GM15510 (cell line): ENCODE measurements at regions not wholly inside any gene's neighbourhood (a gene's known extent, or its start where the extent isn't known, plus 50 kb on each side); places are given as distances from the start of the nearest gene placed in this dataset.

Source experiments
- POLR2A ChIP-seq: IDR thresholded peaks from 3 replicates; pipeline ENCODE4 v1.6.1; 2011; ENCODE audit warnings: borderline replicate concordance; ENCODE audit not compliant: insufficient read length; ENCODE audit errors: extremely low read depth

DNA sequence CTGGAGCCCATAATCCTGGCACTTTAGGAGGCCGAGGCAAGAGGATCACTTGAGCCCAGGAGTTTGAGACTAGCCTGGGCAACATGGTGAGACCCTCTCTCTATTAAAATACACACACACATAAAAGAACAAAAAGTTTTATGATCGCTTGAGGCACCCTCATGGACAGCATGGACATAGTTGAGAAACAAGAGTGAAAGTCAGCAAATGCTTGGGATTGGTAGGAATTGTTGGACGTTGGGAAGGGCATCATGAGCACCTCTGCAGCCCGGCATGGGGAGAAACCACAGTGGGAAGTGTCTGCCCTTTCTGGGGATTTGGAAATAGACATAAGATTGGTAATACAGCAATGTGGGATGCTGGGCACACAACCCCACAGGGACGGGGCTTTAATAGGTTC lies 231.9 kb upstream of the FOXN3 start:
- TF ChIP-seq POLR2A: no peak

DNA sequence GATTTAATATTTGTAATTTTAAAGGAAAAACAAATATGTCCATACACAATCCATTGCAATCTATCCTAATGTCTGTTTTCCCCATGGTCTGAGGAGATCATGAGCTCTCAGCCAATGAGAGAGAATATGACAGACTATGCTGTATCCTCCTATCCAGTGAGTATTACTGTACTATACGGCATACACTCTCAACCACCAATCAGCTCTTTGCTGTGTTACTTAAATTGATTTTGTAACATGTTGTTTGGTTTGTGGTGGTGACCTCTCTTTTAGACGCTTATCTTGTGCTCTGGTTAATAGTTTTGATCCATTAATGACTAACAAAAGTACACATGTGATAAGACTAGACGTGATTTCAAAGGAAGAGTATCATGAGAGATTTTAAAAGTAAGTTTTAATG lies 231.5 kb upstream of the FOXN3 start:
- no peak for TF ChIP-seq POLR2A

DNA sequence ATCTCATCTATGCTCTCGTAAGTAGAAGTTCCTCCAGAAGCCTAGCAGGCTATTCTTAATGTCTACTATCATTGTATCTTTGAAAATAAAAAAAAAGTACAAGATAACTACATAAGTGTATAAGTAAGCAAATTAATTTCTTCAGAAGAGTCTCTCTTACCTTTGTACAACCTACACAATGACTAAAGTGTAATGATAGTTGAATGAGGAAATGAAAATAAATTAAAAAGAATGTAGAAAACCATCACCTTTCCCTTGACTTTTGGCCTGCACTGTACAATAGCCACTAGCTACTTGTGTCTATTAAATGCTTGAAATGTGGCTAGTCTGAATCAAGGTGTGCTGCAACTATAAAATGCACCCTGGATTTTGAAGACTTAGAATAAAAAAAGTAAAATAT lies 229.9 kb upstream of the FOXN3 start:
- no peak for TF ChIP-seq POLR2A

DNA sequence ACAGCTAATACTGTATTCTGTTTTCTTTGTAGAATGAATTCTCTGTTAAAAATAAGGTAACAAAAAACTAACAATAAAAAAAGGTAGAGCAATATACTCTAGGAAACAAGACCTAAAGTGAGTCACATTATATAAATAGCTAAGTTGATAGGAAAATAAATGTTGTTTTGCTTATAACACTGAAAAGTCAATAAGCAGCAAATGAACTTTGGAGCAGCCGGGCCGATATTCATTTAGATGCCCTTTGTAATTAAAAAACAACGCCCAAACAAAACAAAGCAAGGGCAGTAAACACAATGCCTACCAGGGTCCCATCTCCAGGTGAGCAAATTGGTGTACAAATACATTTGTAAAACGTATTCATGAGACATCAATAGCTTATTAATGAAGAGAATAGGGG lies 227.6 kb upstream of the FOXN3 start:
- TF ChIP-seq POLR2A: no peak

DNA sequence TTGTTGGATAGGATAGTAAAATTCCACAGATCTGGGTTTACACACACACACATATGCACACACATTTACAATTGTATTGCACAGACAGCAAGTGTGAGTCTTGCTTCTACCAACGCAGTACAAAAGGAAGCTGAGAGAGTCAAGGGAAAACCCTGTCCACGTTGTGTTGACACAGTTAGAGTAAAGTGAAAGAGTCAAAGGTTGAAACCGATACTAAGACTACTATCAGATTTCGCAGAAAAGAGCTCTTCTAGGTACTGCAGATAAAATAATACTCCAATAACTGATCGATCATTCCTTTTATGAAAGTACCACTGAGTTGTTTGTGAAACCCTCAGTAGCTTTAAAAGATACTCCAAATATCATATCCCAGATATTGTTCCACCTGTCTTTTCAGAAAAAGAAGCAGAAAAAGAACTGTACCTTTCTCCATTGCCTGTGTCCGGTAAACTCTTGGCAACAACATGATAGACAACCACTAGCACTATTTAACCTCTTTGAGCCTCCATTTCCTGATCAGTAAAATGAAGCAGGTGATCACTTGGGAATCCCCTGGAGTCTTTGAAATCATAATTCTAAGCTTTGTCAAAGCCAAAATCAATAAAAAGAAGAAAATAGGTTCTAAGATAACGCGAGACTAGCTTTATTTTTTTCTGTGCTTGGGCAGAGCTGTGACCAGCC lies 224.6 kb upstream of the FOXN3 start:
- no peak for TF ChIP-seq POLR2A

DNA sequence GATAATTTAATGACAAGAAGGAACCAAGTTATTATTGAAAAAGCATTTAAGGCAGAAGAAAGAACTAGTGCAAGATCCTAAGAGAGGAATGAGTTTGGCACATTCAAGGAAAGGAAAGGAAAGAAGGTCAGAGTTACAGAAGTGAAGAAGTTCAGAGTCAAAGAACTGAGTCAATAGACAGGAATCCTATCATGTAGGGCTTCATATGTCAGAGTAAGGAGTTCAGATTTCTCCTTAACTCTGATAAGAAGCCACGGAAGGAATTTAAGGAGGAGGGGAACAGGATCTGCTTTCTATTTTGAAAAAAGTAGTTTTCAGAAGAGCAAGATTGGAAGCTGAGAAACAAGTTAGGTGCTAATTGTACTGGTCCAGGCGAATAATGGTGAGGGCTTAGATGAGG lies 223.1 kb upstream of the FOXN3 start:
- TF ChIP-seq POLR2A: no peak

DNA sequence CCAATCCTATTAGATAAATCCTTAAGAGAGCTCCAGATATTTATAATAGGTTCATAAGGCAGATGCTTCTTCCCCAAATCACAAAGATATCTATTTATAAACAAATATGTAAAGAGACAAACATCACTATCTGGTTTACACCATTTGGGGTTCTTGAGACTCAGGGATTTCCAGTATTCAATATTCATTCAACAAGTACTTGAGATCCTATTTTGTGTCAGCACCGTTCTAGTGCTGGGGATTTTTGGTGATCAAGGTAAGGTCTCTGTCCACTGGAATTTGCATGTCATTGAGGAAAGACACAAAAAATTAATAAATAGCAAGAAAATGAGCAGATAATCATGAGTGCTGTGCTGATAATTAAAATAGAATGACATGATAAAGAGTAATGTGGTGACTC lies 222.7 kb upstream of the FOXN3 start:
- TF ChIP-seq POLR2A: no peak

DNA sequence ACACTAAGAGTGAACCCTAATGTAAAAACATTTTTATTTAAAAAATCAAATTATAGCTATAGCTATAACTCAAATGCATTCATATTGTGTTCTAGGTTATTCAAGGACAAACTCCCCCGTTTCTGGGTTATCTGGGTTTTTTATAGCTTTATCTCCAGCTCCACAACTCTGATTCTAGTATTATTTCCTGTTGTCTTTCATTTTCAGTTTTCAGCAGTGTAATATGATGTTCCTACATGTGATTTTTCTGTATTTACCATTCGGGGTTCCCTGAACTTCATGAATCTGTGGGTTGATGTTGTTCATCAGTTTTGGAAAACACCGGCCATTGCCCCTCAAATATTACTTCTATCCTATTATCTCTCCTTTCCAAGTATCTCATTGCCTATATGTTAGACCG lies 221.9 kb upstream of the FOXN3 start:
- no peak for TF ChIP-seq POLR2A

DNA sequence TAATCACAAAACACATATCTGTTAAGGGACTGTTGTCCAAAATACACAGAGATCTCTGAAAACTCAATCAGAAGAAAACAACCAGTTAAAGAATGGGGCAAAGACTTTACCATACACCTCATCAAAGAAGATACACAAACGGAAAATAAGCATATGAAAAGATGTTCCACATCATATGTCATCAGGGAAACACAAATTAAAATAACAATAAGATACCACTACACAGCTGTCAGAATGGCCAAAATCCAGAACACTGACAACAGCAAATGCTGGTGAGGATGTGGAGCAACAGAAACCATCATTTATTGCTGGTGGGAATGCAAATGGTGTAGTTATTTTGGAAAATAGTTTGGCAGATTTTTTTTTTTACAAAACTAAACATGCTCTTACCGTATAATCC lies 220.5 kb upstream of the FOXN3 start:
- no peak for TF ChIP-seq POLR2A

DNA sequence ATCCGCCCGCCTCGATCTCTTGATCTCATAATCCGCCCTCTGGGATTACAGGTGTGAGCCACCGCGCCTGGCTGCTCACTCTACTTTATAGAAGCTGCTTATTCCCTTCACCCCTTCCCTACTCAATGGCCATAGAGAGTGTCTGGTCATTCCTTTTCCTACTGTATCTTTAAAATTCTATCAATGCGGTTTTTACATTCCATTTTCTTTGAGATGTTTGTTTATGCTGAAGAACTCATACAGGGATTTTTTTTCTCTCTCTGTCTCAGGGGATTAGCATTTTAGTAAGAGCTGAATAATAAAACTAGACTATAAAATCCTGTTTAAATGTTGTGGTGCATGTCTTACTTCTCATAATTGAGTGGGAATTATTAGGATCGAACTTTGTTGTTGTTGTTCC lies 218.6 kb upstream of the FOXN3 start:
- no peak for TF ChIP-seq POLR2A

DNA sequence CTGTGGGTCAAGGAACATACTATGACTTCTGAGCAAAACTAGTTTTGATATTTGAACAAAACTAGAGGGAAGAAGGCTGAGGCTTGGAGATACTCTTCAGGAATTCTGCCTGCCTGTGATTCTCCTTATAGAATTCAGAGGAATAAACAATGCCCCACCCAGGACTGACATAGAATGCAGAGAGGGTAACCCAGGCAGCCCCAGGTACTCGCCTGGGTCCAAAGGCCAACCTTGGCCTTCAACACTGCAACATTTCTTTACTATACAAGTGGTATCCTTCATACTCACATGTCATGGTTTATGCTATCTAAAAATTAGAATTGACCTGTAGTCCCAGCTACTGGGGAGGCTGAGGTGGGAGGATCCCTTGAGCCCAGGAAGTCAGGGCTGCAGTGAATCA lies 217.0 kb upstream of the FOXN3 start:
- no peak for TF ChIP-seq POLR2A

DNA sequence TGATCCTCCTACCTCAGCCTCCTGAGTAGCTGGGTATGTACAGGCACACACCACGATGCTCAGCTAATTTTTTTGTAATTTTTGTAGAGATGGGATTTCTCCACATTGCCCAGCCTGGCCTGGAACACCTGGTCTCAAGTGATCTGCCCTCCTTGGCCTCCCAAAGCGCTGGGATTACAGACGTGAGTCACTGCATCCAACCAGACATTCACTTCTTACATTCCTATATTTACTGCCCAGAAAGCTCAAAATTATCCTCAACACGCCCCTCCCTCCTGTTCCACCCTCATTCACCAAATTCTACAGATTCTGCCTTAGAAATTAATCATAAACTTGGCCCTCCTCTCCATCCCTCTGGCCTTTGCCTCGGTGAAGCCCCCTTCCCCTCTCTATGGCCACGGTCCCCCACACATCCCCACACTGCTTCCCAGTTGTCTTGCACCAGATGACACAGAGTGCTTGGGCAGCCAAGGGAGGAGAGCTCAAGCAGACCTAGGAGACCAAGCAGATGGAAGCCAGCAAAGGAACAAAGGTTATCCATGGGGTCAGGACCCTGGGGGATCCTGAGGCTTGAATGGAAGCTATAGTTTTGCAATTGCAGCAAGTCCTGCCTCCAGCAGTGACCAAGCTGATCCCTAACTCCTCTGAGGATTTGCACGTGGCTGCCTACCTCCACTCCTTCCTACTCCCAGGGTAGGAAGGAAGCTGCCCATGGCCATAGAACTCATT lies 213.2 kb upstream of the FOXN3 start:
- TF ChIP-seq POLR2A: no peak

DNA sequence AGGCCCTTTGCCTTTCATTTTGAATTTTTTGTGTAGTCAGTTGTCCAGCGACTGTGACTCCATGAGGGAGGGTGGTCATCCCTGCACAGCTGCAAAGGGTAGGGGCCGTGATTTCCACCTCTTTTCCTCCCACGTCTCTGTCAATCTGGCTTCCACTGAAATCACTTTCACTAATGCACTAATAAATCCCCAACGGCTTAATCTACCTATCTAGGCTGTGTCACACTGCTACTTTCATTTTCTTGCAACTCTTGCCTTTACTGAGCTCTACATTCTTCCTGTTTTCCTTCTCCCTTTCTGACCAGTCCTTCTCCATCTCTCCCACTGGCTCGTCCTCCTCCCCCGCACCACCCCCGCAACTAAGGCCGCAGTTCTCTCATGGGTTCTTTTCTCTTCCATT lies 212.3 kb upstream of the FOXN3 start:
- TF ChIP-seq POLR2A: no peak

DNA sequence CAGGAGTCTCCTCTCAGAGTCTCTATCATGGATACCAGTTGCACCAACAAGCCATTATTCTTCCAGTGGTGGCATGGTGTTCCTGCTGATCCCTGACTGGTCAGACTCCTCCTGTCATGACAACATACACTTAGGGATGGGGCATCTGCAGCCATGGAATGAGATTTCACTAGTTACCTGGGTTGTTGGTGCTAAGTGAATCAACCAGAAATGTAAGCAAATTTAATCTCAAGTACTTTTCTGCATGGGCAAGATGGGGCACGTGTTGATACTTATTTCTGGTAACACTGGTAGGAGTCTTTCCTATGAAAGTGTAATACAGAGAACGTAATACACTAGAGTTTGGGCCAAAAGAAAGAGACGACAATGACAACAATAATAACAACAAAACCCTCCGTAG lies 211.5 kb upstream of the FOXN3 start:
- no peak for TF ChIP-seq POLR2A

DNA sequence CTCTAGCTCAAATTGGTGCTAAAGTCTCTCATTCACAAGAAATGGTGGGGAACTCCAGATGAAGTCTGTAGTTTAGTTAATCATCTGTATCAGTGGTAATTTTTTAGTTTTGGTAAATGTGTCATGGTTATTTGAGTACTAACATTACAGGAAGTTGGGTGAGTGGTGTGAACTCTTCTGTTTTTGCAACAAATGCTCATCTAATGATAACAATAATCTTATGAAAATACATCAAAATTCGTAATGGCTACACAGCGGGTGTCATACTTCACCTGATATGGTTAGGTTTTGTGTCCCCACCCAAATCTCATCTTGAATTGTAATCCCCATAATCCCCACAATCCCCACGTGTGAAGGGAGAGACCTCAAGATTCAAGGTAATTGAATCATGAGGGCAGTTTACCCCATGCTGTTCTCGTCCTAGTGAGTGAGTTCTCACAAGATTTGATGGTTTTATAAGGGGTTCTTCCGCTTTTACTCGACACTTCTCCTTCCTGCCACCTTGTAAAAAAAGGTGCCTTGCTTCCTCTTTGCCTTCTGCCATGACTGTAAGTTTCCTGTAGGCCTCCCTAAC lies 209.3 kb upstream of the FOXN3 start:
- no peak for TF ChIP-seq POLR2A

DNA sequence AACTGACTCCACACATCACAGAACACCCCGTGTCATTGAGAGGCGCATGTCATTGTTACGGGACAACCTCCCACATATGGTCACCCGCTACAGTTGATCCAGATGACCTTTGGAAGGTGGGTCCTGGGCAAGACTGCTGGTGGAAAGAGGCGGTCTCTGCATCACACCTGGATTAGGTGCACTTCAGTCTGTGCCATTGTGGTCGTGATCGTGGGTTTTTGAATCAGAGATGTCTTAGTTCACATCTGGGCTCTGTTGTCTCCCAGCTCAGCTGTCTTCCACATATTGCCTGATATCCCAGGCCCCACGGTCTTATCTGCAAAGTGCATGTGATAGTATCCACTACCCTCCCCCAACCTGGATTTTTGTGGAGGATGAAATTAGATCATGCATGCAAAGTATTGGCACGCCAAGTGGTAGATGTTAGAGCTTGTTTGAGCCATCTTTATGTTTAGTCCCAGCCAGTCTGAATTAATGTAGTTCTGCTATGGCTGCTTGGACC lies 208.7 kb upstream of the FOXN3 start:
- no peak for TF ChIP-seq POLR2A

DNA sequence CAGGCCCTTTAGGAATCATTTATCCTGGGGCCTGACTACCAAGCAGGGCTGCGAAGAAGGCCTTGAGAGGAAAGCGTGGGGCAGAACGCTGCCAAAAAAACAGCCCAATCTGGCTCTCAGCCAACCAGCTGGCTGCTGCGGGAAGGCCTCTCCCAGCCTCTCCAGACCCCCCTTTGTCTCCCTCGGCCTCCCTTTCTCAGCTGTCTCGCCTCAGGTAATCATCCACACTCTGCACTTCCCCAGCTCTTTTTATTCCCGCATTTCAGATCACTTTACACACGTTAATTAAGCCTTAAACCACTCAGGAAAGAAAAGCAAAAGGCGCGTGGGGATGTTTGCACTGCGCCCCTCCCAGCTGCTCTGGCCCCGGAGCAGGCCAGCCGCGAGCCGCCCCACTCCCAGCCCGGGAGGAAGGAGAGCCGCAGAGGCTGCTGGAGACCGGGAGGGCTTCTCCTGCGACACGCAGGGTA lies 208.2 kb upstream of the FOXN3 start:
- TF ChIP-seq POLR2A: no peak
